ENCODE measurements at regions not wholly inside any gene's neighbourhood (a gene's known extent, or its start where the extent isn't known, plus 50 kb on each side); places are given as distances from the start of the nearest gene placed in this dataset.
"Not testable (repeated sequence)": the region's sequence is repeated elsewhere in the genome, so short reads cannot be mapped to it uniquely, and the experiment has no call there.

GRCh38 chr14:106790189-106791036, 1264.0 kb downstream of the TMEM121 start:
- in situ Hi-C loops (cut with MboI; ENCODE audit: low pct_unique_long_range_greater_than_20kb, low sequenced_read_pairs, unreplicated experiment), result no loop called here
- DNase-seq (ENCODE audit: low spot score), result peak; percentile 69

DNA sequence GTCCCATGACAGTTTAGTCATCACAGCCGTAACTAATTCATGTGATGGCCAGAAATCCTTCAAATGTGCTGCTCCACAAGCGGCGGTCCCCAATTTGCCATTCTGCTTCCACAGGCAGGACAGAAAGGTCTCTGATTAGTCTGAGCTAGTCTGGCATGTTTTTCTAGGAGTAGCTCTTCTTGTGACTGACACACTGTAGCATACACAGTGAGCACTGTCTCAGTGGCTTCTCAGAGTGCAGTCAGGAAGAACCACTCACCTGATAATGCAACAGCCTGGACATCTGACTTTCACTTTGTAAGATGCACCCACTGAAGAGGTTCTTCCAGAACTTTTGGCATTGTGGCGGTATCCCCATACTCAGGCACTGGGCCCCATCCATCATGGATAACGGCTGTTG, 1266.2 kb downstream of the TMEM121 start:
- no peak for DNase-seq (ENCODE audit: low spot score)
- in situ Hi-C loops (cut with MboI; ENCODE audit: low pct_unique_long_range_greater_than_20kb, low sequenced_read_pairs, unreplicated experiment), result no loop called here
- TF ChIP-seq, protein P1, sequence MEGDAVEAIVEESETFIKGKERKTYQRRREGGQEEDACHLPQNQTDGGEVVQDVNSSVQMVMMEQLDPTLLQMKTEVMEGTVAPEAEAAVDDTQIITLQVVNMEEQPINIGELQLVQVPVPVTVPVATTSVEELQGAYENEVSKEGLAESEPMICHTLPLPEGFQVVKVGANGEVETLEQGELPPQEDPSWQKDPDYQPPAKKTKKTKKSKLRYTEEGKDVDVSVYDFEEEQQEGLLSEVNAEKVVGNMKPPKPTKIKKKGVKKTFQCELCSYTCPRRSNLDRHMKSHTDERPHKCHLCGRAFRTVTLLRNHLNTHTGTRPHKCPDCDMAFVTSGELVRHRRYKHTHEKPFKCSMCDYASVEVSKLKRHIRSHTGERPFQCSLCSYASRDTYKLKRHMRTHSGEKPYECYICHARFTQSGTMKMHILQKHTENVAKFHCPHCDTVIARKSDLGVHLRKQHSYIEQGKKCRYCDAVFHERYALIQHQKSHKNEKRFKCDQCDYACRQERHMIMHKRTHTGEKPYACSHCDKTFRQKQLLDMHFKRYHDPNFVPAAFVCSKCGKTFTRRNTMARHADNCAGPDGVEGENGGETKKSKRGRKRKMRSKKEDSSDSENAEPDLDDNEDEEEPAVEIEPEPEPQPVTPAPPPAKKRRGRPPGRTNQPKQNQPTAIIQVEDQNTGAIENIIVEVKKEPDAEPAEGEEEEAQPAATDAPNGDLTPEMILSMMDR (IDR thresholded peaks at IDR 0.05; ENCODE audit: extremely low read depth, insufficient read depth, missing control alignments), result no peak

More at GRCh38 chr14:106790189-106791036, 1264.0 kb downstream of the TMEM121 start:
- TF ChIP-seq, protein P1 (IDR thresholded peaks at IDR 0.05; ENCODE audit: extremely low read depth, insufficient read depth, missing control alignments), result peak; percentile 92

GRCh38 chr14:106798166-106798565, 1271.8 kb downstream of the TMEM121 start:
- DNase-seq (ENCODE audit: low spot score); in situ Hi-C loops (cut with MboI; ENCODE audit: low pct_unique_long_range_greater_than_20kb, low sequenced_read_pairs, unreplicated experiment): not testable (repeated sequence)

GRCh38 chr14:106802413-106803364, 1276.3 kb downstream of the TMEM121 start:
- DNase-seq (ENCODE audit: low spot score), result no peak
- in situ Hi-C loops (cut with MboI; ENCODE audit: low pct_unique_long_range_greater_than_20kb, low sequenced_read_pairs, unreplicated experiment), result no loop called here
- TF ChIP-seq, protein P1 (IDR thresholded peaks at IDR 0.05; ENCODE audit: extremely low read depth, insufficient read depth, missing control alignments), result peak; percentile 55

DNA sequence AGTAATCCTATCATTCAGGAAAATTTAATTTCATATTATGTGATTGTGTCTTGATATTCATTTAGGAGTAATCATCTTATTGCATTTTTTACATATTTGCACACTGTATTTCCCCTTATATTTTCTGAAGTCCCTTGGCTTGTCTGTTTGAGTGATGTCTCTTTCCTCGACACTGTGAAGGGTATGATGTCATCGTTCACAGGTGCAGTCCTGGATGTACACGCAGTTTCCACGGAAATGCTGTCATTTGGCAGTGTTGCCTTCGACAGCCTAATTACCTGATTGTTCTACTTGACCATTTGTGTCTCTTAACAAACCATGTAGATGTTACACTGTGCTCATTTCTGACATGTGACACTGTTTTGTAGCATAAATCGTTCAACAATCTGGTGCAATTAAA, 1277.0 kb downstream of the TMEM121 start:
- in situ Hi-C loops (cut with MboI; ENCODE audit: low pct_unique_long_range_greater_than_20kb, low sequenced_read_pairs, unreplicated experiment), result no loop called here
- TF ChIP-seq, protein P1 (IDR thresholded peaks at IDR 0.05; ENCODE audit: extremely low read depth, insufficient read depth, missing control alignments), result no peak
- DNase-seq (ENCODE audit: low spot score), result no peak

GRCh38 chr14:106807493-106807892, 1281.1 kb downstream of the TMEM121 start:
- TF ChIP-seq, protein P1 (IDR thresholded peaks at IDR 0.05; ENCODE audit: extremely low read depth, insufficient read depth, missing control alignments), result no peak
- DNase-seq (ENCODE audit: low spot score), result no peak
- in situ Hi-C loops (cut with MboI; ENCODE audit: low pct_unique_long_range_greater_than_20kb, low sequenced_read_pairs, unreplicated experiment), result no loop called here
